Neuron (in vitro differentiated cells): ENCODE measurements at regions not wholly inside any gene's neighbourhood (a gene's known extent, or its start where the extent isn't known, plus 50 kb on each side); places are given as distances from the start of the nearest gene placed in this dataset.
A peak's percentile ranks its signal among the peaks of the same experiment; 100 is the strongest.

Experiments
- H2AFZ ChIP-seq: one replicate; pipeline ENCODE4 v1.6.1; 2013; ENCODE audit warnings: low read depth, mild to moderate bottlenecking, inconsistent platforms, low read length, moderate library complexity
- H3K27me3 ChIP-seq: one replicate; pipeline ENCODE4 v1.6.1; 2013; ENCODE audit warnings: low read length; ENCODE audit not compliant: insufficient read depth
- H3K36me3 ChIP-seq: one replicate; pipeline ENCODE4 v1.6.1; 2013; ENCODE audit warnings: low read length; ENCODE audit not compliant: insufficient read depth
- H3K4me1 ChIP-seq: one replicate; pipeline ENCODE4 v1.6.1; 2013; ENCODE audit warnings: low read length; ENCODE audit not compliant: insufficient read depth
- H3K4me3 ChIP-seq: 2 replicates; pipeline ENCODE4 v1.5.1; 2013; ENCODE audit warnings: mild to moderate bottlenecking, low read length, moderate library complexity
- H3K9me3 ChIP-seq: one replicate; pipeline ENCODE4 v1.6.1; 2013; ENCODE audit warnings: low read length

DNA sequence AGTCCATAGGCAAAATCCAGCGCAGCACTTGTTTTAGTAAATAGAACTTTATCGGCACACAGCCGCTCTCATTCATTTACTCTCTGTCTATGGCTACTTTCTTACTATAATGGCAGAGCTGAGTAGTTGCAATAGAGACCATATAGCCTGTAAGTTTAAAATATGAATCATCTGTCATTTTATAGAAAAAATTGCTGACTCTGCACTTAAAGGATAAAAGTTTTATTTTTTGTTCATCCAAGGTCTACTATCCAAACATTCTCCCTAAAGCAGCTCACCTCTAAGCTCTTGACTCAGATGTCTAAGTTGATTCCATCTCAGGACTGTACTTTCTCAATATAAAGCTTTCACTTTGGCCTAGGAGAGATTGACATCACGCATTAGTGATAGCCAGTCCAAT lies 825.7 kb downstream of the OLFM4 start:
- Histone ChIP-seq H3K4me1 (no peaks in the 10 kb centered on the region), H2AFZ (no peak overlapping the region), H3K36me3 (no peaks in the 10 kb centered on the region), H3K4me3 (no peak overlapping the region), H3K9me3 (no peaks in the 10 kb centered on the region), H3K27me3 (no peaks in the 10 kb centered on the region)

DNA sequence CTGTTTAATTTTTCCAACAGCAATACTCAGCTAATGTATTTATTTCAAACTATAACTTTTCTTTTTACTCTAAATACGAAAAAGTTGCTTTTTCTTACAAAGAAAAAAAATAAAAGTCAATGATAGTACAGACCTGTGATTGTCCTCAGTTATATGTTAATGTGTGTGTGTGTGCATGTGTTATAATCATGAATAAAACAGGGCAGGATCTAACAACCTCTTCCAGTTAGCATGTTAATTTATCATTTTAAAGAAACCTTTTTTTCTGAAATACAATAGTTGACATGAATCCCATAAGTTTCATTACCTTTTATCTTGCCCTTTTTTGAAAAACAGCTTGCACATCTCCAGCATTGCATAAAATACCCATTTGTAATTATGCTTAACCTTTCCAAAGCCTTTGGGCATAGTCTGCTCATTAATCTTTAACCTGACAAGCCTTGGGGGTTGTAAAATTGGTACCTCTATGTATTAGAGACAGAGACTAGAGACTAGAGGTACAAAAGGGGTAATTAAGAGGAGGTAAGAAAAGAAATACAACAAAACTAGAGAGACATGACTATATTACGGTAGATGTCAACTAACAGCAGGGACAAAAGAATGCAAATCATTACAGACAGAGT lies 828.1 kb downstream of the OLFM4 start:
- Histone ChIP-seq H2AFZ (no peak overlapping the region), H3K4me1 (no peaks in the 10 kb centered on the region), H3K4me3 (no peak overlapping the region), H3K9me3 (no peaks in the 10 kb centered on the region), H3K27me3 (no peaks in the 10 kb centered on the region), H3K36me3 (no peaks in the 10 kb centered on the region)

DNA sequence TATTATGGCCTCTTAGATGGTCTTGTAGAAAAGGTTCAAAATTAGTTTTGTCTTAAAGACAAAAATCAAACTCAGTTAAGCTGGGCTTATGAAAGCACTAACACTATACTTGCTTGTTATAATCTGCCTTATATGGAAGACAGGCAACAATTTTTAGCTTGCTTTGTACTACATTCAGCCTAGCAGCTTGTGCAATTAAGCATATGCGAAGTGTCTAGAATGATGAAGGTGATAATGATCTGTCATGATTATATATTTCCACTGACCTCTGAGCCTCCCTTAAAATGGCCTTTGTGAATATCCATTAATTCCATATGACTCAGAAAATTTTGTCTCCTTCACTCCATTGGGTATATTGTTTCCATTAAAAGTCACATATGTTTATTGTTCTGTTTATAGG lies 834.9 kb downstream of the OLFM4 start:
- H3K4me1 ChIP-seq: no peaks in the 10 kb centered on the region
- H3K27me3 ChIP-seq: no peaks in the 10 kb centered on the region
- no peaks in the 10 kb centered on the region for H3K36me3 ChIP-seq
- H3K4me3 ChIP-seq: no peak overlapping the region
- H2AFZ ChIP-seq: no peak overlapping the region
- no peaks in the 10 kb centered on the region for H3K9me3 ChIP-seq

DNA sequence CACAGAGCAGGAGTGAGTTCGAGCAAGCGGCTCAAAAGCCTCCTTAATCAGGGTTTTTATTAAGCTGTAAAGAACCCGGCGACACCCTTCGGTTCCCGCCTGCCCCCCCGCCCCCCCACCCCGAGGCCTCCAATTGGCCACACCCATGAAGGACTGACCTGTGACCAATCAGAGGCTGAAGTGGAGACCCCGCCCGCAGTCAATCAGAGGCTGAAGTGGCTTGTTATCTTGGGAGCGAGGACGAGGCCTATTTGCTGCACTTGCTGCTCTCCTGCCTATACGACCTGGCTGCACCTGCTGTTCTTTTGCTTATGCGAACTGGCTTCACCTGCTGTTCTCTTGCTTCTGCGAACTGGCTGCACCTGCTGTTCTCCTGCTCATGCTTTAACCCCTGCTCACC lies 844.9 kb downstream of the OLFM4 start:
- Histone ChIP-seq H3K27me3 (no peaks in the 10 kb centered on the region), H3K4me1 (no peaks in the 10 kb centered on the region), H3K4me3 (no peak overlapping the region), H3K9me3 (no peaks in the 10 kb centered on the region), H2AFZ (no peak overlapping the region), H3K36me3 (no peaks in the 10 kb centered on the region)

DNA sequence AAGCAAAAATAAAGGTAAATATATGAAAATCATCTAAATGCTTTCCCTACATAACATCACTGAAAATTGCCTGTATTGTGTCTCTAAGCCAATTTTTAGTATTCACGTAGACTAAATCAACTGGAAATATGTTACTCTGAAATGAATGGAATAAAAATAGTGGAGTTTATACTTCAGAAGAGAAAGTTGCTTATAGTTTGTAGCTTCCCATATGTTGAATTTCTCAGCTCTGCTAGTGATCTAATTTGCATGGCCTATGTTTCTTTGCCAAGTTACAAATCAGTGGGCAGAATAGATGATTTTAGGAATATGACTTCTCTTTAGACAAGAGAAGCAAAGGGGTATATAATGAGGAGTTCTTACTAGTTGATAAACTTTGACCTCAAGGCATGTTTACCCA lies 850.2 kb downstream of the OLFM4 start:
- Histone ChIP-seq H3K27me3 (no peaks in the 10 kb centered on the region), H3K4me3 (no peak overlapping the region), H3K4me1 (no peaks in the 10 kb centered on the region), H2AFZ (no peak overlapping the region), H3K36me3 (no peaks in the 10 kb centered on the region), H3K9me3 (no peaks in the 10 kb centered on the region)

DNA sequence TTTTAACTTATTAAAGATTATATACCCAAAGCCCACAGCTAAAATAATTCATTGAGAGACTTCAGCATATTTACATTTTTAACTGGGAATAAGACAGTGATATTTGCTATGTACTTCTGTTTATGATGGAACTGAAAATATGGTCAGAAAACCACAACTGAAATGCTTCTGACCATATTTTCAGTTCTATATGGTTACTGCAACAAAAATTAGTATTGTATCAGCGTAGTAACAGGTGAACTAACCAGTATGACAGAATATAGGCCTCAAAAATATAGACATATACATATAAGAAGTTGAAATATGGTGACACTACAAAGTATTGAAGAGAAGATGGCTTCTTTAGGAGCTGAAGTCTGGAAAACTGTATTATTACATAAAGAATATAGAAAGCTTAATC lies 857.4 kb downstream of the OLFM4 start:
- Histone ChIP-seq H2AFZ (no peak overlapping the region), H3K4me1 (no peaks in the 10 kb centered on the region), H3K9me3 (no peaks in the 10 kb centered on the region), H3K36me3 (no peaks in the 10 kb centered on the region), H3K4me3 (no peak overlapping the region), H3K27me3 (no peaks in the 10 kb centered on the region)

DNA sequence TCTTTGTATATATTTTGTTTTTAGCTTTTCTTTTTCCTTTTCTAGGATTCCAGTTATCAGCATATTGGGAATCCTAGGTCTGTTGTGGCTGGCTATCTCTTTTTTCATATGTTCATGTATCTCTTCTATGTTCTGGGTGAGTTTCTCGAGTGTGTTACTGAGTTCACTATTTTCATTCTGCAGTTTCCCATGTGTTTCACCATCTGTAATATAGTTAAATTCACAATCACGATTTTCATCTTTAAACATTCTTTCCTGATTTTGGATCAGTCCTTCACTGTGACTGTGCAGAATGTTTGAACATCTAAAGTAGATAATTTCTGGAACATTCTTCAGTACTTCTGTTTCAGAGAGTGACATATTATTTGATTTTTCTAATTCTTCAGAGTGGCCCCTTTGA lies 862.1 kb downstream of the OLFM4 start:
- Histone ChIP-seq H3K27me3 (no peaks in the 10 kb centered on the region), H3K4me3 (no peak overlapping the region), H3K9me3 (no peaks in the 10 kb centered on the region), H3K36me3 (no peaks in the 10 kb centered on the region), H3K4me1 (no peaks in the 10 kb centered on the region), H2AFZ (no peak overlapping the region)

DNA sequence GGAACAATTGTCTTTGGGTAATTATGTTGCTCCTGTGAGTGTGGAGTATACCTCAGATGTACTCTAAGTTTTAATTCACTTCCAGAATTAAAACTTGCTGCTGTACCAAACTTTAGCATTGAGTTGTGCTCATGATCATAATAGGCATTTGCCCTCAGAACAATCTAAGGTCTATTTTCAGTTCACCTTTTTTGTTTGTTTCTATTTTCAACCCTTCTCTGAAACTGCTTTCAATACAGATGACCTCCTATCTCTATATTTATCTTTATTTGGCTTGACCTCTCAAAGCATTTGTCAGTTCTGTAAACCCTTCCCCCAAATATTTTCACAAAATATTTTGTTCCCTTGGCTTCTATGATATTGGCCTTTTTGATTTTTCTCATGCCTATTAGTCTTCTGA lies 873.0 kb downstream of the OLFM4 start:
- no peaks in the 10 kb centered on the region for H3K4me1 ChIP-seq
- H3K36me3 ChIP-seq: no peaks in the 10 kb centered on the region
- no peak overlapping the region for H2AFZ ChIP-seq
- H3K9me3 ChIP-seq: no peaks in the 10 kb centered on the region
- no peaks in the 10 kb centered on the region for H3K27me3 ChIP-seq
- no peak overlapping the region for H3K4me3 ChIP-seq

DNA sequence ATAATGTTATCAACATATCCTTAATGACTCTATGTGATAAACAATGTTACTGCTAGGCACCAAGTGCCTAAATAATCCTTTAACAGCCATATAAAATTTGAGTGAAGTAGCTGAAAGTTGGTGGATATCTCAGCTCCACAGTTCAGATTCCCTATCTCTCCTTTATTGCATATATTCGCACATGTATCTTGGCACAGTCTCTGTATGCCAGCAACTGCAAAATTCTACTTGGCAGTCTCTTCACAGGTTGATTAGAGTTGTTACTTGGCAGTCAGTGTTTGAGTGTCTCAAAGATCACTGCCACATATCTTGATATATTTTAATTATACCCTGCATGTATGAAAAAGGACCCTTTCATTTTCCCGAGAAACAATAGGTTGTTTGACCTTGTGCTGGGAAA lies 879.3 kb downstream of the OLFM4 start:
- Histone ChIP-seq H2AFZ (no peak overlapping the region), H3K36me3 (no peaks in the 10 kb centered on the region), H3K4me1 (peaks cover 3% of the 10 kb centered on the region), H3K9me3 (no peaks in the 10 kb centered on the region), H3K4me3 (no peak overlapping the region), H3K27me3 (no peaks in the 10 kb centered on the region)

DNA sequence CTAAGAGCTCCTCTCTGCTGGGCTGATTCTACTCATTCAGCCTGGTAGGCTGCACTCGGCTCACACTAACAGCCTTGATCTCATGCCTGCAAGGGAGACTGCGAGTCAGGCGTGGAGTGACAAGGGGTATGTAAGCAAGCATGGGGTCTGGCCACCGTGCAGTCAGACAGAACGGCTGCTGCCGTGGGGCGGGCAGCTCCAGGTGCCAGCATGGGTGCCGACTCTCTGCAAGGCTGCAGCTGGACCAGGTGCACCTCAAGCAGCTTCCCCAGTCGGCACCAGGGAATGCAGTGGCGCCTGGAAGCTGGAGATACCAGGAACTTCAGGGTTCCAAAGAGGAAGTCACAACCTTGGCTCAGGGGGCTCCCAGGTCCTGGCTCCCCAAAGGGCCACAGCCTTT lies 892.3 kb downstream of the OLFM4 start:
- Histone ChIP-seq H3K27me3 (no peaks in the 10 kb centered on the region), H3K4me3 (no peak overlapping the region), H3K4me1 (no peaks in the 10 kb centered on the region), H2AFZ (no peak overlapping the region), H3K9me3 (no peaks in the 10 kb centered on the region), H3K36me3 (no peaks in the 10 kb centered on the region)

DNA sequence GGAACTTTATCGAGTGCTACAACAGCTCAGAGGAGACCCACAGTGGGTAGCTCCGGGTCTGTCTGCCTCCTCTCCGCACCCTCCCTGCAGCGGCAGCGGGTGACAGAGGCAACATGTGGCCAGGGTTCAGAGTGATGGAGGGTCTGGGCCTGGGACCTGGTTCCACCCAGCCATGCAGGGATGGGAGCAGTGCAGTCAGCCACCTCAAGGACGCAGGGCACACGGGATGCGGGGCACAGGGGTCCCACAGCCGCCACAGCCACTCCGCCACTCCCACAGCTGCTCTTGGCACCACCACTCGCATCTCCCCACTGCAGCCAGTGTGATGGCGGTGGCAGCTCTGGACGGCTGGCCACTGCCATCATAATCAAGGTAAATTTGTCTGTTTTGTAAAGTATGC lies 892.9 kb downstream of the OLFM4 start:
- Histone ChIP-seq H2AFZ (no peak overlapping the region), H3K4me1 (no peaks in the 10 kb centered on the region), H3K4me3 (no peak overlapping the region), H3K9me3 (no peaks in the 10 kb centered on the region), H3K36me3 (no peaks in the 10 kb centered on the region), H3K27me3 (no peaks in the 10 kb centered on the region)

DNA sequence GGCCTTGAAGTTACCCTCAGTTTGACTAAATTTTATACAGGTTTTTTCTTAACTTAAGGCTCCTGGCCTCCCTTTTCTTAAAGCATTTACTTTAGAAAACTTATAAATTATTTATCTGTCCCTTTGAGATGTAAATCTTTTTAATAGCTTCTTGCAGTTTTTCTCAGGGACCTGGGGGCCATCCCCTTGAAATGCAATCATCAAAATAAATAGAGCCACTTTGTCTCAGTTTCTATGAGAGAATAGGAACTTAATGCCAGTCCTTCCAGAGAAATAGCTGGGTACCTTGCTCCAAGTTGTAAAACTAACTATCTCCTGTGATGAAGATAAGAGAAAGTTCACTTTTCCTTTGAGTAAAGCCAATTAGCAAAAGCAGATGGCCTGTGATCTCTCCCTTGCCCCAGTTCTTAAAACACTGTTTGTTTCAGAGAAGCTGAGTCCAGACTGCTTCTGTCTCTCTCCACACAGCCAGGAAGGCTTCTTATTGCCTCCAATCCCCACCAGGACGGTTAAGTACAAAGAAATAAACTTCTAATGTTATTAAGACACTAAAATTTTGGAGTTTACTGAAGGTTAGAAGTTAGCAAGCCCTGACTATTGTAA lies 913.1 kb downstream of the OLFM4 start:
- Histone ChIP-seq H3K27me3 (no peaks in the 10 kb centered on the region), H3K4me3 (no peak overlapping the region), H2AFZ (peak overlapping the region; percentile 57), H3K36me3 (no peaks in the 10 kb centered on the region), H3K9me3 (no peaks in the 10 kb centered on the region), H3K4me1 (peaks cover 7% of the 10 kb centered on the region)

DNA sequence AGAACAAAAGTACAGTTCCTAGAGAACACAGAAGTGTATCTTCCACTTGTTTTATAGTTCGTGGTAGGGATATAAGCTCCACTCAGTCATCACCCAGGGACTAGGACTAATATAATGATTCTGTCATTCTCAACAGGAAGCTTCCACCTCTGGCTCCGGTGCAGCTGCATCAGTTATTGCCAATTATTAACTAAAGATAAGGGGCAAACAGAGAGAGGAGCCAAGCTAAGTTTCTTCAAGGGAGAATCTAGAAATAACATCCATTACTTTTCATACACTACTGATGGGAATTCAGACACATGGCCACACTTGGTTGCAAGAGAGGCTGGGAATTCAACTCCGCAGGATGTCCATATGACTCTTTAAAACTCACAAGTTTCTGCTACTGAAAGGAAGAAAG lies 917.9 kb downstream of the OLFM4 start:
- Histone ChIP-seq H3K27me3 (no peaks in the 10 kb centered on the region), H3K9me3 (no peaks in the 10 kb centered on the region), H3K4me3 (no peak overlapping the region), H2AFZ (no peak overlapping the region), H3K36me3 (no peaks in the 10 kb centered on the region), H3K4me1 (peaks cover 5% of the 10 kb centered on the region)

DNA sequence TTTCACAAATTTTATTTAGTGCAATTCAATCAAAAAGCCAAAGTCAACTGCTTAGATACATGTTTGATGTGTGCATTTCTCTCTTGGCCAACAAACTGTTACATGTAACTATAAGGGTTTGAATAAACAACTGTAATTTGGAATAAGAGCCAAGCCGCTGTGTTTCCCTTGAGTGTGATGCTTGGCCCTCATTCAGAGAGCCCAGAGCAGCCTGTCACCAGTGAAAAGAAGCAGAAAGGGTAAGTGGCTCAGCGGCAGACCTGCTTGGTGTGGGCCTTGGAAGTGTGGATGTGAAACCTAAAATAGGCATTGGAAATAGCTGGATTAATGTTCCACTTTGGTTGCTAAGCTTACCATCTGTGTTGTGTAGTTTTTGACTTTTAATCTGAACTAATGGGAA lies 924.6 kb downstream of the OLFM4 start:
- Histone ChIP-seq H3K4me3 (no peak overlapping the region), H3K9me3 (no peaks in the 10 kb centered on the region), H3K27me3 (no peaks in the 10 kb centered on the region), H3K4me1 (no peaks in the 10 kb centered on the region), H3K36me3 (no peaks in the 10 kb centered on the region), H2AFZ (no peak overlapping the region)
